HEK293 (cell line): ENCODE measurements at regions not wholly inside any gene's neighbourhood (a gene's known extent, or its start where the extent isn't known, plus 50 kb on each side); places are given as distances from the start of the nearest gene placed in this dataset.

Experiments
- CTCF ChIA-PET: fragments of 350-600 bp; formaldehyde crosslinking; extraction: SDS; loops from one replicate; lab custom pipeline; 2021; ENCODE audit warnings: antibody characterized with exemption; lab: Yijun Ruan, JAX
- POLR2A ChIA-PET: fragments of 300-600 bp; formaldehyde crosslinking; extraction: SDS; loops from one replicate; lab custom pipeline; 2020; ENCODE audit warnings: antibody characterized with exemption, inconsistent platforms; lab: Yijun Ruan, JAX
- H3K27ac ChIP-seq: fragments of 200-500 bp; sonication (Bioruptor generic); 2 replicates; pipeline ENCODE4 v1.5.1; 2014; ENCODE audit warnings: low read depth, low read length, control low read depth, inconsistent platforms; ENCODE audit errors: extremely low read depth
- H3K36me3 ChIP-seq, 2 experiments: fragments of 200-500 bp in 1 of 2; sonication (Bioruptor generic) in 1 of 2; 1 replicate in 1 of 2; 2 replicates in 1 of 2; pipeline ENCODE4 v1.5.1; 2014 to 2017; ENCODE audit warnings: inconsistent platforms in 2 of 2, low read length in 2 of 2; ENCODE audit not compliant: control insufficient read depth in 2 of 2, insufficient read depth in 1 of 2
- H3K4me1 ChIP-seq: fragments of 200-500 bp; sonication (Bioruptor generic); 2 replicates; pipeline ENCODE4 v1.5.1; 2014; ENCODE audit warnings: mild to moderate bottlenecking, low read length, inconsistent platforms; ENCODE audit not compliant: control insufficient read depth, insufficient read depth
- H3K4me3 ChIP-seq: 2 replicates; pipeline ENCODE4 v1.5.1; 2011; ENCODE audit warnings: low read depth, mild to moderate bottlenecking, control low read depth, low read length, moderate library complexity
- H3K9me3 ChIP-seq: fragments of 200-500 bp; sonication (Bioruptor generic); 2 replicates; pipeline ENCODE4 v1.5.1; 2014; ENCODE audit warnings: low read depth, low read length, inconsistent platforms; ENCODE audit not compliant: control insufficient read depth, insufficient read depth
- KLF16 ChIP-seq: fragments of 450-650 bp; formaldehyde crosslinking; IDR thresholded peaks from 2 replicates; pipeline ENCODE4 v1.5.1; 2017; ENCODE audit warnings: missing biosample characterization, missing genetic modification characterization
- OSR2 ChIP-seq: fragments of 450-650 bp; formaldehyde crosslinking; IDR thresholded peaks from 2 replicates; pipeline ENCODE4 v1.5.1; 2016; ENCODE audit warnings: missing biosample characterization, missing genetic modification characterization
- REST ChIP-seq: fragments of 450-650 bp; formaldehyde crosslinking; IDR thresholded peaks from 2 replicates; pipeline ENCODE4 v1.5.1; 2016; ENCODE audit warnings: missing biosample characterization, missing genetic modification characterization
- ZNF132 ChIP-seq: fragments of 450-650 bp; formaldehyde crosslinking; IDR thresholded peaks from 2 replicates; pipeline ENCODE4 v1.5.1; 2017; ENCODE audit warnings: missing biosample characterization, missing genetic modification characterization, borderline replicate concordance
- ZNF140 ChIP-seq: fragments of 450-650 bp; formaldehyde crosslinking; IDR thresholded peaks from 2 replicates; pipeline ENCODE4 v1.5.1; 2016; ENCODE audit warnings: missing biosample characterization, missing genetic modification characterization
- ZNF202 ChIP-seq: fragments of 450-650 bp; formaldehyde crosslinking; IDR thresholded peaks from 2 replicates; pipeline ENCODE4 v1.5.1; 2016; ENCODE audit warnings: missing biosample characterization, missing genetic modification characterization, borderline replicate concordance
- ZNF292 ChIP-seq: fragments of 450-650 bp; formaldehyde crosslinking; IDR thresholded peaks from 2 replicates; pipeline ENCODE4 v1.5.1; 2016; ENCODE audit warnings: low read depth, missing biosample characterization, missing genetic modification characterization, borderline replicate concordance
- ZNF324 ChIP-seq: fragments of 450-650 bp; formaldehyde crosslinking; IDR thresholded peaks from 2 replicates; pipeline ENCODE4 v1.5.1; 2016; ENCODE audit warnings: missing biosample characterization, missing genetic modification characterization
- ZNF423 ChIP-seq: fragments of 450-650 bp; formaldehyde crosslinking; IDR thresholded peaks from 2 replicates; pipeline ENCODE4 v1.5.1; 2016; ENCODE audit warnings: missing biosample characterization, missing genetic modification characterization
- ZNF610 ChIP-seq: fragments of 450-650 bp; formaldehyde crosslinking; IDR thresholded peaks from 2 replicates; pipeline ENCODE4 v1.5.1; 2016; ENCODE audit warnings: missing biosample characterization, missing genetic modification characterization, borderline replicate concordance
- ZNF645 ChIP-seq: fragments of 450-650 bp; formaldehyde crosslinking; IDR thresholded peaks from 2 replicates; pipeline ENCODE4; 2016; ENCODE audit warnings: missing biosample characterization, missing genetic modification characterization
- ZNF776 ChIP-seq: fragments of 450-650 bp; formaldehyde crosslinking; IDR thresholded peaks from 2 replicates; pipeline ENCODE4 v1.5.0; 2017; ENCODE audit warnings: missing biosample characterization, missing genetic modification characterization, borderline replicate concordance
- ZNF837 ChIP-seq: fragments of 450-650 bp; formaldehyde crosslinking; IDR thresholded peaks from 2 replicates; pipeline ENCODE4 v1.5.1; 2016; ENCODE audit warnings: missing biosample characterization, missing genetic modification characterization
- TF ChIP-seq, protein P1 (sequence below): fragments of 450-650 bp; formaldehyde crosslinking; IDR thresholded peaks from 2 replicates; pipeline ENCODE4 v1.5.0; 2017; ENCODE audit warnings: missing biosample characterization, missing genetic modification characterization, borderline replicate concordance
- TF ChIP-seq, protein P2 (sequence below): fragments of 450-650 bp; formaldehyde crosslinking; IDR thresholded peaks from 2 replicates; pipeline ENCODE4 v1.5.1; 2016; ENCODE audit warnings: missing biosample characterization, missing genetic modification characterization
- TF ChIP-seq, protein P3 (sequence below): fragments of 450-650 bp; formaldehyde crosslinking; conservative IDR thresholded peaks from 2 replicates; pipeline ENCODE4 v1.5.1; 2016; ENCODE audit warnings: low read depth, missing biosample characterization, missing genetic modification characterization
- TF ChIP-seq, protein P4 (sequence below): fragments of 450-650 bp; formaldehyde crosslinking; IDR thresholded peaks from 2 replicates; pipeline ENCODE4 v1.5.1; 2016; ENCODE audit warnings: missing biosample characterization, missing genetic modification characterization

DNA sequence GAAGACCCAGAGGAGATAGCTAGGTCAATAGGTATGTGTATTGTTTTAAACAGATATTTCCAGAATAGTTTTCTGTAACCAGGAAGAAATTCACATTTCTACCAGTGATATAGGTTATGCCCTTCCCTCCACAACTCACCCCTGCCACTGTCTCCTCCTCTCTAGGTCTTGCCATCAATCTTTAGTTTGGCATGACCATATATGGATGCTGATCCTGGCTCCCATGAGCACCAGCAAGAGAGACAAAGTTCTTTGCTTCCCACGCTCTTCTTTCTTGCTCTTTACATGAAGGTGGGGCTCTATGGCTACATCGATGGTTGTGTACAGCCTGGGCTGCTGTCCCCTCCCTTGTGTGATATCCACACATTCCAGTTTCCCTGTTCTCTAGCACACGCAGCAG lies 459.4 kb upstream of the ID4 start:
- Histone ChIP-seq H3K4me1 (no peaks in the 10 kb centered on the region), H3K27ac (no peak overlapping the region), H3K9me3 (no peaks in the 10 kb centered on the region), H3K36me3 (no peaks in the 10 kb centered on the region), H3K4me3 (no peak overlapping the region)
- ChIA-PET CTCF (no interaction called here), POLR2A (no interaction called here)
- TF ChIP-seq ZNF202 (tag by site-specific recombination) = no peak
- no peak for TF ChIP-seq ZNF837 (tag by site-specific recombination)
- no peak for TF ChIP-seq ZNF324 (tag by site-specific recombination)
- TF ChIP-seq, protein P1, sequence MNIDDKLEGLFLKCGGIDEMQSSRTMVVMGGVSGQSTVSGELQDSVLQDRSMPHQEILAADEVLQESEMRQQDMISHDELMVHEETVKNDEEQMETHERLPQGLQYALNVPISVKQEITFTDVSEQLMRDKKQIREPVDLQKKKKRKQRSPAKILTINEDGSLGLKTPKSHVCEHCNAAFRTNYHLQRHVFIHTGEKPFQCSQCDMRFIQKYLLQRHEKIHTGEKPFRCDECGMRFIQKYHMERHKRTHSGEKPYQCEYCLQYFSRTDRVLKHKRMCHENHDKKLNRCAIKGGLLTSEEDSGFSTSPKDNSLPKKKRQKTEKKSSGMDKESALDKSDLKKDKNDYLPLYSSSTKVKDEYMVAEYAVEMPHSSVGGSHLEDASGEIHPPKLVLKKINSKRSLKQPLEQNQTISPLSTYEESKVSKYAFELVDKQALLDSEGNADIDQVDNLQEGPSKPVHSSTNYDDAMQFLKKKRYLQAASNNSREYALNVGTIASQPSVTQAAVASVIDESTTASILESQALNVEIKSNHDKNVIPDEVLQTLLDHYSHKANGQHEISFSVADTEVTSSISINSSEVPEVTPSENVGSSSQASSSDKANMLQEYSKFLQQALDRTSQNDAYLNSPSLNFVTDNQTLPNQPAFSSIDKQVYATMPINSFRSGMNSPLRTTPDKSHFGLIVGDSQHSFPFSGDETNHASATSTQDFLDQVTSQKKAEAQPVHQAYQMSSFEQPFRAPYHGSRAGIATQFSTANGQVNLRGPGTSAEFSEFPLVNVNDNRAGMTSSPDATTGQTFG (tag by site-specific recombination) = no peak
- no peak for TF ChIP-seq ZNF423 (tag by site-specific recombination)
- TF ChIP-seq ZNF645 (tag by site-specific recombination) = no peak
- TF ChIP-seq, protein P2, sequence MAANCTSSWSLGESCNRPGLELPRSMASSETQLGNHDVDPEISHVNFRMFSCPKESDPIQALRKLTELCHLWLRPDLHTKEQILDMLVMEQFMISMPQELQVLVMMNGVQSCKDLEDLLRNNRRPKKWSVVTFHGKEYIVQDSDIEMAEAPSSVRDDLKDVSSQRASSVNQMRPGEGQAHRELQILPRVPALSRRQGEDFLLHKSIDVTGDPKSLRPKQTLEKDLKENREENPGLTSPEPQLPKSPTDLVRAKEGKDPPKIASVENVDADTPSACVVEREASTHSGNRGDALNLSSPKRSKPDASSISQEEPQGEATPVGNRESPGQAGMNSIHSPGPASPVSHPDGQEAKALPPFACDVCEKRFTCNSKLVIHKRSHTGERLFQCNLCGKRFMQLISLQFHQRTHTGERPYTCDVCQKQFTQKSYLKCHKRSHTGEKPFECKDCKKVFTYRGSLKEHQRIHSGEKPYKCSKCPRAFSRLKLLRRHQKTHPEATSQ (tag by site-specific recombination) = no peak
- TF ChIP-seq ZNF292 (tag by site-specific recombination) = no peak
- TF ChIP-seq ZNF140 (tag by site-specific recombination) = no peak
- no peak for TF ChIP-seq REST (tag by site-specific recombination)
- TF ChIP-seq, protein P3, sequence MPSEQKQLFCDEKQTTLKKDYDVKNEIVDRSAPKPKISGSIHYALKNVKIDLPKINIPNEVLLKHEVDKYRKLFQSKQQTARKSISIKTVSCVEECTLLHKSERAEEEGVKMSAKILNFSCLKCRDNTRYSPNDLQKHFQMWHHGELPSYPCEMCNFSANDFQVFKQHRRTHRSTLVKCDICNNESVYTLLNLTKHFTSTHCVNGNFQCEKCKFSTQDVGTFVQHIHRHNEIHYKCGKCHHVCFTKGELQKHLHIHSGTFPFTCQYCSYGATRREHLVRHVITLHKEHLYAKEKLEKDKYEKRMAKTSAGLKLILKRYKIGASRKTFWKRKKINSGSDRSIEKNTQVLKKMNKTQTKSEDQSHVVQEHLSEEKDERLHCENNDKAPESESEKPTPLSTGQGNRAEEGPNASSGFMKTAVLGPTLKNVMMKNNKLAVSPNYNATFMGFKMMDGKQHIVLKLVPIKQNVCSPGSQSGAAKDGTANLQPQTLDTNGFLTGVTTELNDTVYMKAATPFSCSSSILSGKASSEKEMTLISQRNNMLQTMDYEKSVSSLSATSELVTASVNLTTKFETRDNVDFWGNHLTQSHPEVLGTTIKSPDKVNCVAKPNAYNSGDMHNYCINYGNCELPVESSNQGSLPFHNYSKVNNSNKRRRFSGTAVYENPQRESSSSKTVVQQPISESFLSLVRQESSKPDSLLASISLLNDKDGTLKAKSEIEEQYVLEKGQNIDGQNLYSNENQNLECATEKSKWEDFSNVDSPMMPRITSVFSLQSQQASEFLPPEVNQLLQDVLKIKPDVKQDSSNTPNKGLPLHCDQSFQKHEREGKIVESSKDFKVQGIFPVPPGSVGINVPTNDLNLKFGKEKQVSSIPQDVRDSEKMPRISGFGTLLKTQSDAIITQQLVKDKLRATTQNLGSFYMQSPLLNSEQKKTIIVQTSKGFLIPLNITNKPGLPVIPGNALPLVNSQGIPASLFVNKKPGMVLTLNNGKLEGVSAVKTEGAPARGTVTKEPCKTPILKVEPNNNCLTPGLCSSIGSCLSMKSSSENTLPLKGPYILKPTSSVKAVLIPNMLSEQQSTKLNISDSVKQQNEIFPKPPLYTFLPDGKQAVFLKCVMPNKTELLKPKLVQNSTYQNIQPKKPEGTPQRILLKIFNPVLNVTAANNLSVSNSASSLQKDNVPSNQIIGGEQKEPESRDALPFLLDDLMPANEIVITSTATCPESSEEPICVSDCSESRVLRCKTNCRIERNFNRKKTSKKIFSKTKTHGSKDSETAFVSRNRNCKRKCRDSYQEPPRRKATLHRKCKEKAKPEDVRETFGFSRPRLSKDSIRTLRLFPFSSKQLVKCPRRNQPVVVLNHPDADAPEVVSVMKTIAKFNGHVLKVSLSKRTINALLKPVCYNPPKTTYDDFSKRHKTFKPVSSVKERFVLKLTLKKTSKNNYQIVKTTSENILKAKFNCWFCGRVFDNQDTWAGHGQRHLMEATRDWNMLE (tag by site-specific recombination) = no peak
- no peak for TF ChIP-seq ZNF776
- TF ChIP-seq OSR2 (tag by site-specific recombination) = no peak
- no peak for TF ChIP-seq ZNF610 (tag by site-specific recombination)
- TF ChIP-seq, protein P4, sequence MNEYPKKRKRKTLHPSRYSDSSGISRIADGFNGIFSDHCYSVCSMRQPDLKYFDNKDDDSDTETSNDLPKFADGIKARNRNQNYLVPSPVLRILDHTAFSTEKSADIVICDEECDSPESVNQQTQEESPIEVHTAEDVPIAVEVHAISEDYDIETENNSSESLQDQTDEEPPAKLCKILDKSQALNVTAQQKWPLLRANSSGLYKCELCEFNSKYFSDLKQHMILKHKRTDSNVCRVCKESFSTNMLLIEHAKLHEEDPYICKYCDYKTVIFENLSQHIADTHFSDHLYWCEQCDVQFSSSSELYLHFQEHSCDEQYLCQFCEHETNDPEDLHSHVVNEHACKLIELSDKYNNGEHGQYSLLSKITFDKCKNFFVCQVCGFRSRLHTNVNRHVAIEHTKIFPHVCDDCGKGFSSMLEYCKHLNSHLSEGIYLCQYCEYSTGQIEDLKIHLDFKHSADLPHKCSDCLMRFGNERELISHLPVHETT (tag by site-specific recombination) = no peak
- TF ChIP-seq KLF16 (tag by site-specific recombination) = no peak
- no peak for TF ChIP-seq ZNF132 (tag by site-specific recombination)
